HG03039 (cell line): ENCODE measurements at regions not wholly inside any gene's neighbourhood (a gene's known extent, or its start where the extent isn't known, plus 50 kb on each side); places are given as distances from the start of the nearest gene placed in this dataset.
A peak's percentile ranks its signal among the peaks of the same experiment; 100 is the strongest.
"Not testable (repeated sequence)": the region's sequence is repeated elsewhere in the genome, so short reads cannot be mapped to it uniquely, and the experiment has no call there.

ENCODE experiments used
- ATAC-seq: cut with Tn5 transposase; IDR thresholded peaks from one replicate; pipeline ENCODE4 v1.9.1; 2021; ENCODE audit warnings: mild to moderate bottlenecking, moderate library complexity; ENCODE audit not compliant: unreplicated experiment

GRCh38 chr3:181279239-181279565 lies 289.7 kb upstream of the DNAJC19 start:
- no peak for ATAC-seq

GRCh38 chr3:181278468-181279238 lies 289.1 kb upstream of the DNAJC19 start:
- ATAC-seq, result no peak

- ATAC-seq, result no peak
These were observed 286.9 kb upstream of the DNAJC19 start for GRCh38 chr3:181276358-181276896.

DNA sequence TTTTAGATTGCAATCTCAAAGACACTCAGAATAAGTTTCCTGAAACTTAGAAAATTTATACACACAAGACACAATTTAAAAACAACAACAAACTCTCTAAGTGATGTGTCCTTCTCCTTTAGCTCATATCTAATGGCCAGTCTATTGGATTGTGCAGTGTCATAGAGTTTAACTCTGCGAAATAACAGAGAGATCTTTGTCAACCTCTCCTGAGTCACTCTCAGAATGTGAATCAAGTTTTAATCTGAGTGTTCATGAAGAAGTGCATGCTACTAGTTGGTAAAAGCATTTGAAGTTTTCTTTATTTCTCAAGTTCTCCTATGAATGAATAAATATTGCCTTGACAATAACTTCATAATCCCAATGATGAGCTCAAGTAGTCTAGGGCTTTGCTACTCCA lies 284.5 kb upstream of the DNAJC19 start:
- ATAC-seq, result no peak

- no peak for ATAC-seq
These were observed 277.8 kb upstream of the DNAJC19 start for GRCh38 chr3:181267312-181267711.

GRCh38 chr3:181265750-181266333 lies 276.3 kb upstream of the DNAJC19 start:
- peak; percentile 72 for ATAC-seq

- ATAC-seq, result no peak
These were observed 274.9 kb upstream of the DNAJC19 start for GRCh38 chr3:181264486-181264885.

DNA sequence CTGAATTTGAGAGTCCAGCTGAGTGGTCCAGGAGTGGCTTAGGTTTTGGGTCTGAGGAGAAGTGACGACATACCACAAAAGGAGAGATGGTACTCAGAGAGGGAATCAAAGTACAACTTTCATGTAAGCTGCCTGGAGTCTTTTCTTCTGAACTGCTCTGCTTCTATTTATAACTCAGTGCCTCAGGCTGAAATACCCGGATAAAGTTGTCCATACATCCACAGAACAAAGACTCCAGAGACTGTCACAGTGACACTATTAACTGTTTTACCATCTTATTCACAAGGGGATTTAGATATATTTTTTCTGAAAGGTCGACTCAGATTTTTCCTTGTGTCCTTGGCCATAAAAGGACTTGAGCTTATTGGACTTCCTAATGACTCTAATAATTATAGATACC lies 264.3 kb upstream of the DNAJC19 start:
- ATAC-seq, result no peak

- ATAC-seq, result no peak
These were observed 263.1 kb upstream of the DNAJC19 start for GRCh38 chr3:181252631-181253030.

DNA sequence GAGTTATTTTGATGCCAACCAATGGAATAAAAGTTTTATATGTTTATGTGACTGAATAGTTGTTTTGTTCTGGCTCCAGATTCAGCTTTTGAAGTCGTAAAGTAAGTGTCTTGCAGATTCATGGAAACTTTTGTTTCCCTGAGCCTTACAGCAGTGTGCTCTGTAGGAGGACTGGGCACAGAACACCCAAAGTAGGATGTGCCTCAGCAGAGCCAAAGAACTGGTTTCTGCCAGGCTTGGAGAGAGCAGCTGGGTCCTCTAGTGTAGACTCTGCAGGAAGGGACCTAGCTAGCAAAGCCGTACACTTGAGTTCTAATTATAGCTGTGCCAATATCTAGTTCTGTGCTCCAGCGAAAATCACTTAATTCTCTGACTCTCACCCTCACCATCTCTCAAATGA lies 261.2 kb upstream of the DNAJC19 start:
- no peak for ATAC-seq

DNA sequence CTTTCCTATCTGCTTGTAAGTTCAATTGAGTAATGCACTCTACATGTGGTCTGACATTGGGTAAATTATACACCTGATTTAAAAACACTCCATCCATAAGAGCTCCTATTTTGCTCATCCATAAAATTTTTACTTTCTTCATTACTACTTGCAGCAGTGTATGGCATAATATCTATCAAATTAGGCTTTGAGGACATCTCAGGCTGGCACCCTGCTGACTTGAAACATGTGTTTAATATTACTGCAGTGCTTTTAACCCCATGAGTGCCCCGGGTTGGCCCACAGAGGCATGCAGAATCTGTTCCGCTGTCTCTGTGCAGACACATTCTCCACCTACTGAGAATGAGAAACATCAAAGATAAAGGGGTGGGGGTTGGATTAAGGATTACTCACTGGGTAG lies 249.9 kb upstream of the DNAJC19 start:
- no peak for ATAC-seq

DNA sequence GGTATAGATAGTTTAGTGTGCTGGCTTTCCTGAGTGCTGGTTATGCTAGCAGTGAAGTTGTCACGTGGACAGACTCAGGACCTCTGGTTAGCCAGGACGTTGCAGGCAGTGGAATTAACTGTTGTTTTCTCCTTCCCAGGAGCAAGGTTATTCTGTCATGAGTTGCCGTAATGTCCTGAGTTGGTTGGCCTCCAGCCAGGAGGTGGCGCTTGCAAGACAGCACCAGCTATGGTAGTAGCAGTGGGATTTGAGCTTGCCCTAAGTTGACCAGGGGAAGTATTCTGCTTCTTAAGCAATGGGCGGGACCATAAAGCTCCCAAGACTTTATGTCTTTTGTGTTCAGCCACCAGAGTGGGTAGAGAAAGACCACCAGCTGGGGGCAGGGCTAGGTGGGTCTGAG lies 240.7 kb upstream of the DNAJC19 start:
- no peak for ATAC-seq

GRCh38 chr3:181213347-181213746 lies 223.8 kb upstream of the DNAJC19 start:
- no peak for ATAC-seq

GRCh38 chr3:181212271-181212670 lies 222.7 kb upstream of the DNAJC19 start:
- no peak for ATAC-seq

DNA sequence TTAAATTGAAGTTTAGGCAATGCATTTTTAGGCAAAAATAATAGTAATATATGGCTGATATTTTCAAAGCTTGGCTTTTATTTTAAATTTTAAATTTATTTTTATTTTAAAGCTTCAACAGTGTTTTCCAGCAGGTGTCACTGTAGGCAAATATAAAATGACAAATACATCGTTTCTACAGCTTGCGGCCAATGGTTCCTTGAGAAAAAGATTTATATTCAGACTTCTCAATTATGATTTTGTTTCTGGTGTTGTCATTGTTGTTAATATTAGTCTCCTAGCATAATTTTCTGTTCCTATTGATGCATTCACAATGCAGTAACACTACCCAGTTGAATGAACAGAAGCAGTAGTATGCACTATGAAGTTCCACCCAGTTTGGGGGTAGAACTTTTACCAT lies 220.7 kb upstream of the DNAJC19 start:
- no peak for ATAC-seq

DNA sequence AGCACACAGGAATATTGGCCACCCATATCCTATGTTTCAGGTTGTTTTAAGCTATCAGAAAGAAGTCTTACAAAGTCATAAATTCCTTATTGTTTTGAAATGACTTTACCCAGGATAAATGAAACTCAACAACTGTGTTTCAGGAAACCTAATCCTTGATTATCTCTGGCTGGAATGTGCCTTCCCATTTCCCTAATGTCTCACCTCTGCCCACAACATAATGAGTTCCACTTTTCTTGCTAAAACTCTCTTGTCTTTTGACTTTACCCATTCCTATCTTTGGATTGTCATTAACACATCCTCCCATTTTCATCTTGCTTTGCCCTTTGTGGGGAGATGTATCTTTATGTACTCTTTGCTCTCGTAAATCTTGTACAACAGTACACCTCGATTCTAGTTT lies 200.0 kb upstream of the DNAJC19 start:
- ATAC-seq, result no peak

GRCh38 chr3:181183764-181184163 lies 194.2 kb upstream of the DNAJC19 start:
- no peak for ATAC-seq

DNA sequence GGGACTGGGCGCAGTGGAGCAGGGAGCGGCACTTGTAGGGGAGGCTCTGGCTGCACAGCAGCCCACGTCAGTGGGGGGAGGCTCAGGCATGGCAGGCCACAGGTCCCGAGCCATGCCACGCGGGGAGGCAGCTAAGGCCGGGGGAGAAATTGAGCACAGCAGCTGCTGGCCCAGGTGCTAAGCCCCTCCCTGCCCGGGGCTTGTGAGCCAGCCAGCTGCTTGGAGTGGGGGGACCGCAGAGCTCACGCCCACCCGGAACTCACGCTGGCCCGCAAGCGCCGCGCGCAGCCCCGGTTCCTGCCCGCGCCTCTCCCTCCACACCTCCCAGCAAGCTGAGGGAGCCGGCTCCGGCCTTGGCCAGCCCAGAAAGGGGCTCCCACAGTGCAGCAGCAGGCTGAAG lies 193.5 kb upstream of the DNAJC19 start:
- ATAC-seq, result not testable (repeated sequence)

DNA sequence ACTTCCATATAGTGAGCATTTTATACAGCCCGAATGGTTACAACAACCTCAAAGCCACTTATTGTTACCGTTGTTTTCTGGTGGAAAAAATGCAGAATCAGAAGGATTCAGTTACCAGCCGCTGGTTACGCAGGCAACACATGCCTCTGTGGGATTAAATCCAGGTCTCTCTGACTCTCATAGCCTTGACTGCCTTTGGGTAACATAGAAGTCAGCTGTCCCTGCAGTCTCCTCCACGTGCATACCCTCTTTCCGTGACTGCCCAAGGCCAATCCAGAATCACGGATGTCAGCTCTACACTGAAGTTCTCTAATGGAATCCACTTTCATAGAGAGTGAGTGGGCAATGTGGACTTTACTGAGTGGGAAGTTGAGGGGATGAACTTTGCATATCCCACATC lies 189.5 kb upstream of the DNAJC19 start:
- ATAC-seq, result no peak

DNA sequence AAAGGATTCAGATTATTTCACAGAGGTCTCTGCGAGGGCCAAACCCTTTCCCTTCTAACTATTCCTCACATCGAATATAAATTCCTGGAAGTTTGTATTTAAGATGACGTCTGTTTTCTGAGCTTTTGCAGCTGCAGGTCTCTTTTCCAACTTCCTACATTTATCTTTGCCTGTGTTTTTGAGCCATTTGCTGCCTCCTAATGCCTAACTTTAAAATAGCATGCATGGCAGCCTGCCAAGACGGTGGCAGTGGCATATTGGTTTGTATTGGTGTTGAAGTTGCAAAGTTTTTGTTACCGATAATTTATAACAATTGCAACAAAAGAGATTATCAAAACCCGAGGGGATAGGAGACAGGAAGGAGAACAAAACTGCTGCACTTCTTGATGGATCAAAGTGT lies 187.1 kb upstream of the DNAJC19 start:
- ATAC-seq, result no peak

DNA sequence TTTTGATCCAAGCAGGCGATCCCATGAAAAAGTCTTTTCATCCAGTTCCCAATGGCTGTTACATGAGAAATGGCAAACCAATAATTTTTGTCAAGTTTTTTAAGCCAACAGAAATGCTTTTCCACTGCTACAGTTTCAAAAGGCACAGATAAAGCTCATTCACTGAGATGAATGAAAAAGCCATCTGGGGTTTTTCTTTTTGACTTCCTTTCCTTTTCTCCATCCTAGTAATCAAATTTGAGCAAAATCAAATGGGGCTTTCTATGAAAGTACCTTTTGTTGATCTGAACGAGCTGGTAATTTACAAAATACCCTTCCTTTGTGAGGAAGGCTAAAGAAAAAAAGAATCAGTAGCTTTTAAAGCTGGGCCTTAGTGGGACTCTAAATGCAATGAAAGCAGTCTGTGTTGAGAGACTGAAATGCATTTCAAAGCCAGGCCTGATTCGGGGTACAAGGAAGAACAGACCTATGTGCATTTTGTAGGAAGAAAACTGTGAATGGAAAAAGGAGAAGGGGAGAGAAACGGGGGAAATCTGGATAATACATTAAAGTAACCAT lies 185.2 kb upstream of the DNAJC19 start:
- ATAC-seq, result no peak

DNA sequence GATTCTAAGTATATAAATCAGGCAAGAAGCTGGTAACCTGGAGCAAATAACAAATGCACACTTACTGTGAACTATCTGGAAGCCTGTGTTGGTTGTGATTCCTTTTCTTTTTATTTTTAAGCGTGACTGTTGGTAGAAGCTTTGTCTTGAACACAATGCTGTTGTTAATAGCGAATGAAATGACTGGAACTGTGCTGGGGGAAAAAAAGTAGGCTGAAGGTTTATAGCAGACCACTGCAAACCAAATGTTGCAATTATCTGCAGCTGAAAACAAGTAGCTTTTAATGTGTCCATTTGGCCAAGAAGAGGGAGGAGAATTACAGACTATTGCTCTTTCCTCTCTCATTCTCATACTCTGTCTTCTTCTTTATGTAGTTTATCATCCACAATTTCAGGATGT lies 184.5 kb upstream of the DNAJC19 start:
- ATAC-seq, result no peak
